HG02571 (cell line): ENCODE measurements at regions not wholly inside any gene's neighbourhood (a gene's known extent, or its start where the extent isn't known, plus 50 kb on each side); places are given as distances from the start of the nearest gene placed in this dataset.

Experiments
- ATAC-seq: cut with Tn5 transposase; IDR thresholded peaks from one replicate; pipeline ENCODE4 v1.9.1; 2021; ENCODE audit warnings: mild to moderate bottlenecking, moderate library complexity; ENCODE audit not compliant: unreplicated experiment

DNA sequence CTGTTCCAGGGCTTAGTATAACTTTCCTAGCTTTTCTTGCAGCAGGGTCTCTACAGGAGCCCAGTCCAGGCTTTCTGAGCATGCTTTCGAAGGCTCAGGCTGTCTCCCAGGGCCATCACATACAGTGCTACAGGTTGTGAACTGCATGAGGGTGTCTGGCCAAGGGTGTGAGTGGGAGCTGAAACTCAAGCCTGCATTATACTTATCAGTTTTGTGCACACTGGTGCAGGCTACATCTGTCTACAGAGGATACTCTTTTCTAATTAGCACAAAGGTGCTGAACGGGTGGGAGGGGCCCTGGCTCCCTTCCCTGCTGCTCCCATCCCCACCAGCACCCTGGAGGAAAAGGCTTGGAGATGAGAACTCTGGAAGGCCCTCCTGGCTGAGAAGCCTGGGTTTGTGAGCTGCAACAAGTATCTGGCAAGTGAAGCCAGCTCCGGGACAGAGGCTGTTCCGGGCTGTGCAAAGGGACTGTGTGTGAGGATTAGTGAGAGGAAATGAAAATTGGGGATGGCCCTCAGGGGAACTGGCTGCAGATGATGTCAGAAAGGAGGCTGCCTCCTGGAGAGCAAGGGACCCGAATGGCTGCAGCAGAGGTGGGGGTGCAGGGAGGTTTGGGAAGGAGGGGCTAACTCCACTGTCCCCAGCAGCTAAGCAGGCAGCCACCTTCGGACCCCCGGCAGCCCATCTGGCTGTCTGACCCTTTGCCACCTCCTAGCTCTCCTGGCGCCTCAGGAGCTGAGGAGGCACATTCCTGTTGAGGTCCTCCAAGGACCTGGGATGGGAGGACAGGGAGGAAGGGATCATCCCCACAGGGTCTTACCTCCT, 68.5 kb downstream of the EFNB1 start:
- ATAC-seq: no peak

DNA sequence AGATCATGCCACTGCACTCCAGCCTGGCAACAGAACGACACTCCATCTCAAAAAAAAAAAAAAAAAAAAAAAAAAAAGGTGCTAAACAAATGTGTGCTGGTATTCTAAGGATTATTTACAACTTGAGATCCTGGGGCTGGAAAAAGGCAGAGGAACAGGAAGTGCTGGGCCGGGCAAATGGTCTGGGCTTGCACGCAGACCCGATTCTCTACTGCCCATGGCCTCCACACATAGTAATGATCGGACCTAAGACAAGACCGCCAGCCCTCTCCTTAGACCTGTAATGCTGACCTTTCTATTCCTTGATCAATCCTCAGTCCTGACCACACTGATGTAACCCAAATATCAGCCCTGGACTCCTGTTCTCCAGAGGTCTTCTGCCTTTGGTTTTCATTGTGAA, 67.8 kb downstream of the EFNB1 start:
- ATAC-seq: no peak

DNA sequence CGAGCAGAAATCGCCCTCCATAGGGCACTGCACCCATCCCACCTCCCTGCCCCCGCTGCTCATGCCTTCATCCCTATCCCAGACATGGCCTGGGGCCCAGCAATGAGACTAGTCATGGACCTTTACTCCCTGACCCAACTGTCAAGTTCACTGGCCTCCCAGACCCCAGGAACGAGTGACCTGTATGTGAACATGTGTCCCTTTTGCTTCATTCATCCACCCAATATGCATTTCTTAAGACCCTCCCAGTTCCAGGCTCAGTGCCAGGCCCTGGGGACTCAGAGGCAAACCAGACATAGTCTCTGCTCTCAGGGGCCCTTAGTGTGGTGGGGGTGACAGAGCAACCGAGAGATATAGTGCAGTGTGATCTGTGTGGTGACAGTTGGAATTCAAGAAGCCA, 67.0 kb downstream of the EFNB1 start:
- ATAC-seq: no peak

DNA sequence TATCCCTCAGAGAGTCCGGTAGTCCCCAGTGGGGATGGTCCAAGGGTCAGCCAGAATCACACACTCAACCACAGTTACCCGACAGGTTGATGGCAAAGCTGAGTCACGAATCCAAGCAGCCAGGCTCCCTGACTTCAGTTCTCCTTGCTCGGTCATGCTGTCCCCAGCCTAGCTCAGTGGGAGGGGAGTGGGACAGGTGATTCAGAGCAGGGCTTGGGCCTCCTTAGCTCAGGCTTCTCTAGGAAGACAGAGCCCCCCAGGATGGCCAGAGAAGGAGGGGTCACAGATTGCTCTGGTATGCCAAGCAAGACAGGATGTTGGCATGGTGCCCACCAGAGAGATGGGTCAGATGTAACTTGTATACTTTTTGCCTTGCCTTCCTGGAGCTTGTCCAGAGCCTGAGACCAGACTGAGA, 66.5 kb downstream of the EFNB1 start:
- ATAC-seq: no peak

DNA sequence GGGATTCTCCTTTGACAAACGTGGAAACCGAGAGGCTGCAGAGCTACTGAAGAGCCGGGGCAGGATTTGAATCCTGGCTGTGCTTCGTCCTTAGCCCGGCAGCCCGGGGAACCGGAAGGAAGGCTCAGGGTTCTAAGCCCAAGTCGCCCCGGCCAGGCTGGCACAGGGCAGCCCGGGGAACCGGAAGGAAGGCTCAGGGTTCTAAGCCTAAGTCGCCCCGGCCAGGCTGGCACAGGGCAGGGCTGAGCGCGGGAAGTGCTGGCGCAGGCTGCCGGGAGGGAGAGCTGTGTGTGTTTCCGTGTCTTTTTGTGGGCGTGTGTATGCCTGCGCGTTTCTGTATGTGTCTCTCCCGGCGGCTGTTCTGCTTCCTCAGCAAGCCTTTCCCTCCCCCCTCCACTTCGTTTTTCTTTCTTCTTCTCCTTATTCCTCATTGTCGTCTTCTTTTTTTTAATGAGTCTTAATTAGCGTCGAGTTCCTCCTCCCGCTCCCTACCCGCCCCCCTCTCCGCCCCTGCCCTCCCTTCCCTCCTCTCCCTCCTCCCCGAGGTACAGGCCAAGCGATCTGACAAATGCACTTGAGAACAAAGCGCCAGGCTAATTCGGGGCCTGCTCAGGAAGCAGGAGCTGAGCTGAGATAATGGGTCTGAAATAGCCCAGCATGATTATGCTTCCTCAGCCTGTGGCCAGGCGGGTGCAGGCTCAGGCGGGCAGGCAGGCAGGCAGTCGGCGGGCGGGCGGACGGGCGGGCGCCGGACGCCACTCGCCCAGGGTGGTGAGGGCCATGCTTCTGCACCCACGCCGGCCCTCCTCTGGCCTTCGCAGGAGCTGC, 65.9 kb downstream of the EFNB1 start:
- no peak for ATAC-seq

DNA sequence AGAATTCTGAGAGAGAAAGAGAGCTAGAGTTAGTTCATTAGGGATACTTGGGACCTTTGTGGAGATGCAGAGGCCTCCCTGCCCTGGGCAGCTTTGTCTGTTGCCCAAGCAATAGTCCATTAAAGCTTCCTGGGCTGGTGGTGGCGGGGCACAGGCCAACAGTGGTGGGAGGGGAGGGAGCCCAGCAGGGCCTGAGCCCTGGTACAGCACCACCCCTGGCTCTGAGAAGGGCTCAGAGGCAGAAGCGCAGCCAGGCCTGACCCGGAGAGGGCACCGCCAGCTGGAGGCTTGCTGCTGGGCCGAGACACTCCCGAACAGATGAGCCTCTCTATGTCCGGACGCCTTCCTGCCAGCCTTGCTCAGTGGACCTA, 65.3 kb downstream of the EFNB1 start:
- no peak for ATAC-seq

DNA sequence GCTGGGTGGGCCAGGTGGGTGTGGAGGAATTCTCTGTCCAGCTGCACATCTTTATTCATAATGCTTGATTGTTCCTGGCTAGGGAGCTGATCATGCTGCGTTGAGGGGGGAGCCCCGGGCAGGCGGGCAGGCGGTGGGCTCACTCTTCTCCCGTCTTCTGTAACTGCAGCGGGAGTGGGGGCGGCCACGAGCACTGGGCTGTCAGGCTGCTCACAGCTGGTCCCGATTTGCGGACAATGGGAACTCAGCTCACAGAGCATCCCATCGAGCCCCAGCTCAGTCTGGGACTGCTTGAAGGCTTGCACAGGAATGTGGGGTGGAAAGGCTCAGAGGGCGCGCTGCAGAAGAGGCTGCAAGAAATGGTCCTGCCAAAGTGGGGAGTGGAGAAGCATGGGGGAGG, 63.8 kb downstream of the EFNB1 start:
- ATAC-seq: no peak

DNA sequence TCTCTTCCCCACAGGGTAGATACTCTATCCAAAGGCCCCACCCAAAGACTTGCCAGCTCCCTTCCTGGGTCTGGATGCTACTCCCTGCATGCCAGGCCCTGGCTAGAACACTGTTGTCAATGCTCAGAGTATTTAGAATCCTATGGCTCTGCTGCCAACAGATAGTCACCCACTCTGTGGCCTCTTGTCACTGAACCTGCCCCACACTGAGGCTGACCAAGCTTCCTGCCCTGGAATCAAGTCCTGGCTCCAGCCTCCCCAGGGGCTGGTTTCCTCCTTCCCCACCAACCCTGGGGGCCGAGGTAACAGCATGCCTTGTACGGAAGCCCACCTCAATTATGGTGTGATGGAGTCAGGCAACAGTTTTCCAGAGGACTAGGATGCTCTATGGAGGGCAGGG, 63.3 kb downstream of the EFNB1 start:
- ATAC-seq: no peak
